Left ventricle myocardium inferior (tissue), 1 donor: ENCODE measurements at regions not wholly inside any gene's neighbourhood (a gene's known extent, or its start where the extent isn't known, plus 50 kb on each side); places are given as distances from the start of the nearest gene placed in this dataset.
"Not testable (repeated sequence)": the region's sequence is repeated elsewhere in the genome, so short reads cannot be mapped to it uniquely, and the experiment has no call there.

ENCODE experiments used
- DNase-seq: peaks from one replicate; pipeline ENCODE4 v3.0.0-alpha.2; 2020
- H3K27ac ChIP-seq: fragments of 200-600 bp; replicated peaks from 2 replicates; pipeline ENCODE4 v1.8.0; 2021
- H3K27me3 ChIP-seq: fragments of 200-600 bp; 2 replicates; pipeline ENCODE4 v1.8.0; 2021; ENCODE audit warnings: low read depth
- H3K36me3 ChIP-seq: fragments of 200-600 bp; 2 replicates; pipeline ENCODE4 v1.8.0; 2021
- H3K4me1 ChIP-seq: fragments of 200-600 bp; 2 replicates; pipeline ENCODE4 v1.8.0; 2021
- H3K4me3 ChIP-seq: fragments of 200-600 bp; 2 replicates; pipeline ENCODE4 v1.8.0; 2021; ENCODE audit warnings: mild to moderate bottlenecking, moderate library complexity
- H3K9me3 ChIP-seq: fragments of 200-600 bp; replicated peaks from 2 replicates; pipeline ENCODE4 v1.8.0; 2021
- CTCF ChIP-seq: fragments of 200-600 bp; IDR thresholded peaks from 2 replicates; pipeline ENCODE4 v1.8.0; 2021; ENCODE audit warnings: antibody characterized with exemption, mild to moderate bottlenecking, borderline replicate concordance
- intact Hi-C: fragments of 100-400 bp; cut with micrococcal nuclease; formaldehyde crosslinking; loops from one replicate; pipeline ENCODE4 v1.11.0; 2022
- donor health status: DM: no; HTN: yes; CAD: no; lungs with severe emphysema.

DNA sequence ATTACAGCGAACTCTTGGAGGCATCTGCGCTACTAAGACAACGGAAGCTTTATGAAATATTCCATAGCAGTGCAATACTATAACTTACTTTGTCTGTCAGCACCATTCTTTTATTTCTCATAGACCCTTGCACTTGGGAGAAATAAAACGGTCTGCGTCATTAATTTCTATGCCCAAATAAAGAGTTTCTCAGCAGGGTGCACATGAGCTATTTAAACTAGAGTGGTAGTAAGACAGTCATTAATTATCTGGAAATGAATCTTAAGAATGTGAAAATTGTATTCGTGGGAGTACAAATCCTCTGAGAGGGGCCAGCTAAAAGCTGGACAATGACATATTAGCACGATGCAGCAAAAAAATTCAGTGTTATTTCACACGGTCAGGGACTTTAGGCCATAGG is 903.4 kb upstream of the FOXG1 start:
- H3K27ac ChIP-seq, result no peak overlapping the region
- H3K4me3 ChIP-seq, result no peak overlapping the region
- TF ChIP-seq CTCF, result no peak
- DNase-seq, result no peak
- H3K27me3 ChIP-seq, result no peaks in the 10 kb centered on the region
- no peaks in the 10 kb centered on the region for H3K36me3 ChIP-seq
- no peaks in the 10 kb centered on the region for H3K9me3 ChIP-seq
- intact Hi-C loops, result no loop called here
- no peaks in the 10 kb centered on the region for H3K4me1 ChIP-seq

- TF ChIP-seq CTCF, result no peak
- Histone ChIP-seq H3K27me3 (no peaks in the 10 kb centered on the region), H3K27ac (no peak overlapping the region)
Measured at GRCh38 chr14:27881063-27881462, 885.5 kb upstream of the FOXG1 start.

GRCh38 chr14:27881646-27882045 is 884.9 kb upstream of the FOXG1 start:
- Histone ChIP-seq H3K36me3 (no peaks in the 10 kb centered on the region), H3K4me3 (no peak overlapping the region), H3K4me1 (no peaks in the 10 kb centered on the region), H3K27me3 (no peaks in the 10 kb centered on the region), H3K9me3 (peaks cover 50% of the 10 kb centered on the region), H3K27ac (no peak overlapping the region)
- no peak for TF ChIP-seq CTCF
- intact Hi-C loops, result no loop called here
- DNase-seq, result no peak

More at GRCh38 chr14:27881063-27881462, 885.5 kb upstream of the FOXG1 start:
- no peaks in the 10 kb centered on the region for H3K4me1 ChIP-seq
- H3K36me3 ChIP-seq, result no peaks in the 10 kb centered on the region
- peaks cover 50% of the 10 kb centered on the region for H3K9me3 ChIP-seq
- DNase-seq, result no peak
- intact Hi-C loops, result no loop called here
- no peak overlapping the region for H3K4me3 ChIP-seq

- Histone ChIP-seq H3K36me3 (no peaks in the 10 kb centered on the region), H3K27ac (no peak overlapping the region), H3K27me3 (no peaks in the 10 kb centered on the region), H3K4me3 (no peak overlapping the region), H3K9me3 (peaks cover 28% of the 10 kb centered on the region), H3K4me1 (no peaks in the 10 kb centered on the region)
- intact Hi-C loops, result no loop called here
- TF ChIP-seq CTCF, result no peak
- DNase-seq, result no peak
Measured at GRCh38 chr14:27886256-27886655, 880.3 kb upstream of the FOXG1 start.

- H3K9me3 ChIP-seq, result peaks cover 13% of the 10 kb centered on the region
- H3K27me3 ChIP-seq, result no peaks in the 10 kb centered on the region
- no peak for TF ChIP-seq CTCF
- intact Hi-C loops, result no loop called here
- no peak for DNase-seq
- no peaks in the 10 kb centered on the region for H3K4me1 ChIP-seq
- no peak overlapping the region for H3K27ac ChIP-seq
- H3K36me3 ChIP-seq, result no peaks in the 10 kb centered on the region
- H3K4me3 ChIP-seq, result no peak overlapping the region
Measured at GRCh38 chr14:27890259-27890658, 876.3 kb upstream of the FOXG1 start.

DNA sequence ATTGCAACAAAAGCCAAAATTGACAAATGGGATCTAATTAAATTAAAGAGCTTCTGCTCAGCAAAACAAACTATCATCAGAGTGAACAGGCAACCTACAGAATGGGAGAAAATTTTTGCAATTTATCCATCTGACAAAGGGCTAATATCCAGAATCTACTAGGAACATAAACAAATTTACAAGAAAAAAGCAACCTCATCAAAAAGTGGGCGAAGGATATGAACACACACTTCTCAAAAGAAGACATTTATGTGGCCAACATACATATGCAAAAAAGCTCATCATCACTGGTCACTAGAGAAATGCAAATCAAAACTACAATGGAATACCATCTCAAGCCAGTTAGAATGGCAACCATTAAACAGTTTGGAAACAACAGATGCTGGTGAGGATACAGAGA is 858.1 kb upstream of the FOXG1 start:
- intact Hi-C loops, DNase-seq, H3K36me3 ChIP-seq, H3K4me3 ChIP-seq, H3K27me3 ChIP-seq, H3K27ac ChIP-seq, H3K4me1 ChIP-seq: not testable (repeated sequence)
- H3K9me3 ChIP-seq, result peaks cover 17% of the 10 kb centered on the region
